Ovary (tissue), 3 donors: ENCODE measurements at regions not wholly inside any gene's neighbourhood (a gene's known extent, or its start where the extent isn't known, plus 50 kb on each side); places are given as distances from the start of the nearest gene placed in this dataset.

Experiments
- EP300 ChIP-seq: sonication (generic); formaldehyde crosslinking; IDR thresholded peaks from one replicate; pipeline ENCODE4 v1.6.1; 2017; ENCODE audit warnings: antibody characterized with exemption
- TF ChIP-seq, protein P1 (sequence below), 3 donors: fragments of 450-650 bp in 2 of 3; fragments of 200-600 bp in 1 of 3; IDR thresholded peaks; one replicate each; pipeline versions ENCODE4 v1.5.1 to v1.8.0; 2016 to 2022; ENCODE audit warnings: antibody characterized with exemption in 3 of 3, mild to moderate bottlenecking in 1 of 3
- donor health status: DM: no; HTN: no; CAD: no.

DNA sequence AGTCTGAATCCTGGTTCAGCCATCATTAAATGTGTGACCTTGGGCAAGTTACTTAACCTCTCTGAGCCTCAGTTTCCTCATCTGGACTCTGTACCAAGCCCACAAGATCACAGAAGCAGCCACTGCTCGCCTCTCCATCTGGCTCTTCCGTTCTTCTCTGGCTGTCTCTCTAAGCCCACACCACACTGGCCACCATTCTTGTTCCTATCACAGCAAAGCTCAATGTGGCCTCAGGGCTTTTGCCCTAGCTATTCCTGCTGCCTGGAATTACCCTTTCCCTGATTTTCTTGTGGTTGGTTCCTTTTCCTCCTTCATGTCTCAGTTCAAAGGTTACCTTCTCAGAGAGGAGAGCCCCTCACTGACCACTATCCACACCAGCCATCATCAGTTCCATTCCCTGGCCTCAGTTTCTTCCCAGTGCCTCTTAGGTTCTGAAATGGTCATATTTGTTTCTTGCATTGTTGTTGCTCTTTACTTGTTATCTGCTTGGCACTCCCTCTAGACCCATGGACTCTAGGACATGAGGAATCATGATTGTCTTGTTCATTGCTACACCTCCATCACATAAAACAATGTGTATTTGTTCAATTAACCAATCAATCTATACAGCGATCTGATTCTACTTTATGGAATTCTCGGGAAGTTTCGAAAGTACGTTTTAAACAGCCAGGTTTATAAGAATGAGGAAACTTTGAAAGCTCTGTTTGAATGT, 56.5 kb upstream of the PTPN1 start:
- TF ChIP-seq, protein P1, sequence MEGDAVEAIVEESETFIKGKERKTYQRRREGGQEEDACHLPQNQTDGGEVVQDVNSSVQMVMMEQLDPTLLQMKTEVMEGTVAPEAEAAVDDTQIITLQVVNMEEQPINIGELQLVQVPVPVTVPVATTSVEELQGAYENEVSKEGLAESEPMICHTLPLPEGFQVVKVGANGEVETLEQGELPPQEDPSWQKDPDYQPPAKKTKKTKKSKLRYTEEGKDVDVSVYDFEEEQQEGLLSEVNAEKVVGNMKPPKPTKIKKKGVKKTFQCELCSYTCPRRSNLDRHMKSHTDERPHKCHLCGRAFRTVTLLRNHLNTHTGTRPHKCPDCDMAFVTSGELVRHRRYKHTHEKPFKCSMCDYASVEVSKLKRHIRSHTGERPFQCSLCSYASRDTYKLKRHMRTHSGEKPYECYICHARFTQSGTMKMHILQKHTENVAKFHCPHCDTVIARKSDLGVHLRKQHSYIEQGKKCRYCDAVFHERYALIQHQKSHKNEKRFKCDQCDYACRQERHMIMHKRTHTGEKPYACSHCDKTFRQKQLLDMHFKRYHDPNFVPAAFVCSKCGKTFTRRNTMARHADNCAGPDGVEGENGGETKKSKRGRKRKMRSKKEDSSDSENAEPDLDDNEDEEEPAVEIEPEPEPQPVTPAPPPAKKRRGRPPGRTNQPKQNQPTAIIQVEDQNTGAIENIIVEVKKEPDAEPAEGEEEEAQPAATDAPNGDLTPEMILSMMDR (IDR thresholded peaks at IDR 0.05): no peak
- no peak for TF ChIP-seq EP300
